GM23248 (cell line): ENCODE measurements at regions not wholly inside any gene's neighbourhood (a gene's known extent, or its start where the extent isn't known, plus 50 kb on each side); places are given as distances from the start of the nearest gene placed in this dataset.

Source experiments
- EZH2 ChIP-seq: fragments of 200-600 bp; sonication (generic); IDR thresholded peaks from 2 replicates; pipeline ENCODE4 v1.6.1; 2018; ENCODE audit warnings: antibody characterized with exemption, mild to moderate bottlenecking; ENCODE audit not compliant: insufficient read depth, poor library complexity, severe bottlenecking
- EZH2phosphoT487 ChIP-seq: fragments of 200-600 bp; sonication (generic); IDR thresholded peaks from 2 replicates; pipeline ENCODE4 v1.6.1; 2018; ENCODE audit warnings: antibody characterized with exemption, moderate library complexity, mild to moderate bottlenecking, low read depth; ENCODE audit not compliant: insufficient read depth

DNA sequence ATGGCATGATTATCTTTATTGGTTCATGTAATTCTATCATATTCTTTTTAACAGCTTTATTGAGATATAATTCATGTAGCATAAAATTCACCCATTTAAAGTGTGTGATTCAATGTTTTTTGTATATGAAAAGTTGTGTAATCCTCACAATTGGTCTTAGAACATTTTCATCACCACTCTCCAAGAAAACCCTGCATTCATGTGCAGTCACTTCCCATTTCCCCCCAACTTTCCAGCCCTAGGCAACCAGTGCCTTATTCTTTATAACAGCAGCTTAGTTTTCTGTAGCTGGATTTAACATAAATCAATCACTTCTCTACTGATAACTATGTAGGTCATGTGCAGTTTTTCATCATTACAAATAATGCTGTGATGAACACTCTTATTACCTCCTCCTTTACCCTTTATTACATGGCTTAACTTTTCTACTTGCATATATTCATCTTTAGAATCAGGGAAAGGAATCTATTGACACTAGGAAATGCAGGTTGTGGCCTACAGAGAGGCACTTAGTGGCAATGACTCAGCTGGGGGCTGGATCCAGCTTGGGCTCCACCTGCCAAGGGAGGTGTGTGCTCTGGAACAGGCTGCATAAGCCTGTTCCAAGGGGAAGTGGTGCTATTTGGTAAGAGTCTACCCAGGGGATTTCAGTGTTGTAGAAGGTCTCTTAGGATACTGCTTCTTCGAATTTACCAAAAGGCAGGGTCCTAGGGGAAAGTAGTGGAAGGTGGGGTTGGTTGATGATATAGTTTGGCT, 89.1 kb downstream of the ETAA1 start:
- TF ChIP-seq EZH2 = no peak
- TF ChIP-seq EZH2phosphoT487 = no peak
